HEK293T (cell line): ENCODE measurements at regions not wholly inside any gene's neighbourhood (a gene's known extent, or its start where the extent isn't known, plus 50 kb on each side); places are given as distances from the start of the nearest gene placed in this dataset.

Experiments
- CTCF ChIA-PET: fragments of 350-600 bp; formaldehyde crosslinking; extraction: SDS; loops from one replicate; lab custom pipeline; 2021; ENCODE audit warnings: antibody characterized with exemption, inconsistent platforms; lab: Yijun Ruan, JAX
- POLR2A ChIA-PET: fragments of 350-600 bp; formaldehyde crosslinking; extraction: SDS; loops from one replicate; lab custom pipeline; 2020; ENCODE audit warnings: antibody characterized with exemption, inconsistent platforms; lab: Yijun Ruan, JAX
- DNase-seq: peaks from one replicate; pipeline ENCODE4 v3.0.0; 2012; ENCODE audit warnings: mixed read lengths; ENCODE audit errors: extremely low spot score
- ARNT ChIP-seq: fragments of 450-650 bp; IDR thresholded peaks from 2 replicates; pipeline ENCODE4 v1.6.1; 2017; ENCODE audit warnings: mild to moderate bottlenecking
- BHLHE40 ChIP-seq: fragments of 450-650 bp; IDR thresholded peaks from 2 replicates; pipeline ENCODE4 v1.6.1; 2016; ENCODE audit warnings: mild to moderate bottlenecking, moderate library complexity, borderline replicate concordance
- CTBP1 ChIP-seq: fragments of 450-650 bp; IDR thresholded peaks from 2 replicates; pipeline ENCODE4 v1.6.1; 2016; ENCODE audit warnings: borderline replicate concordance
- ELF4 ChIP-seq: fragments of 450-650 bp; IDR thresholded peaks from 2 replicates; pipeline ENCODE4 v1.6.1; 2017; ENCODE audit warnings: antibody characterized with exemption
- FOXA1 ChIP-seq: fragments of 450-650 bp; IDR thresholded peaks from 2 replicates; pipeline ENCODE4 v1.6.1; 2016; ENCODE audit warnings: mild to moderate bottlenecking
- FOXK2 ChIP-seq: fragments of 450-650 bp; IDR thresholded peaks from 2 replicates; pipeline ENCODE4 v1.6.1; 2016; ENCODE audit warnings: mild to moderate bottlenecking
- FOXM1 ChIP-seq: fragments of 450-650 bp; IDR thresholded peaks from 2 replicates; pipeline ENCODE4 v1.6.1; 2017; ENCODE audit warnings: mild to moderate bottlenecking, borderline replicate concordance
- HDGF ChIP-seq: fragments of 450-650 bp; IDR thresholded peaks from 2 replicates; pipeline ENCODE4 v1.6.1; 2017; ENCODE audit warnings: antibody characterized with exemption, borderline replicate concordance
- L3MBTL2 ChIP-seq: fragments of 450-650 bp; conservative IDR thresholded peaks from 2 replicates; pipeline ENCODE4 v1.6.1; 2016; ENCODE audit warnings: mild to moderate bottlenecking
- LEF1 ChIP-seq: fragments of 450-650 bp; IDR thresholded peaks from 2 replicates; pipeline ENCODE4 v1.6.1; 2017; ENCODE audit warnings: mild to moderate bottlenecking, borderline replicate concordance
- NFRKB ChIP-seq: fragments of 450-650 bp; IDR thresholded peaks from 2 replicates; pipeline ENCODE4 v1.6.1; 2016; ENCODE audit warnings: mild to moderate bottlenecking, moderate library complexity
- SP1 ChIP-seq: fragments of 450-650 bp; IDR thresholded peaks from 2 replicates; pipeline ENCODE4 v1.6.1; 2017
- SUZ12 ChIP-seq: fragments of 450-650 bp; IDR thresholded peaks from 2 replicates; pipeline ENCODE4 v1.6.1; 2016; ENCODE audit warnings: mild to moderate bottlenecking
- TARDBP ChIP-seq: fragments of 450-650 bp; IDR thresholded peaks from 2 replicates; pipeline ENCODE4 v1.6.1; 2016
- ZNF384 ChIP-seq: fragments of 450-650 bp; IDR thresholded peaks from 2 replicates; pipeline ENCODE4 v1.6.1; 2016
- TF ChIP-seq, protein P1 (sequence below): fragments of 450-650 bp; IDR thresholded peaks from 2 replicates; pipeline ENCODE4 v1.6.1; 2016

DNA sequence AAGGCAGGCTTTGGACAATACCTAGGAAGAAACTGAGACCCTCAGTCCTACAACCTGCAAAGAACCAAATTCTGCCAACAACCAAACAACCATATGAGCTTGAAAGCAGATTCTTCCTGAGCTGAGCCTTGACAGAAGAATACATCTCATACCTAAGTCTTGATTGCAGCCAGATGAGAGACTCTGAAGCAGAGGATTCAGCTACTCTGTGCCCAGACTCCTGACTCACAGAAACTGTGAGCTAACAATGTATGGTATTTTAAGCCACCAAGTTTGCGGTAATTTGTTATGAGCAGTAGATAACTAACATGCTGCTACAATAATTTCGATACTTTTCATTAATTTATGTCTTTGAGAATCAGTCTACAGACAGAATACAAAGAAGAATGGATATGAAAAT lies 325.1 kb upstream of the CBLB start:
- CTCF ChIA-PET: no interaction called here
- DNase-seq: no peak
- TF ChIP-seq ZNF384: no peak
- TF ChIP-seq HDGF: no peak
- TF ChIP-seq FOXK2: no peak
- TF ChIP-seq CTBP1: no peak
- no peak for TF ChIP-seq L3MBTL2
- TF ChIP-seq SP1: no peak
- no peak for TF ChIP-seq SUZ12
- TF ChIP-seq BHLHE40: no peak
- TF ChIP-seq, protein P1, sequence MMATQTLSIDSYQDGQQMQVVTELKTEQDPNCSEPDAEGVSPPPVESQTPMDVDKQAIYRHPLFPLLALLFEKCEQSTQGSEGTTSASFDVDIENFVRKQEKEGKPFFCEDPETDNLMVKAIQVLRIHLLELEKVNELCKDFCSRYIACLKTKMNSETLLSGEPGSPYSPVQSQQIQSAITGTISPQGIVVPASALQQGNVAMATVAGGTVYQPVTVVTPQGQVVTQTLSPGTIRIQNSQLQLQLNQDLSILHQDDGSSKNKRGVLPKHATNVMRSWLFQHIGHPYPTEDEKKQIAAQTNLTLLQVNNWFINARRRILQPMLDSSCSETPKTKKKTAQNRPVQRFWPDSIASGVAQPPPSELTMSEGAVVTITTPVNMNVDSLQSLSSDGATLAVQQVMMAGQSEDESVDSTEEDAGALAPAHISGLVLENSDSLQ: no peak
- no peak for TF ChIP-seq TARDBP
- no peak for TF ChIP-seq ARNT
- no peak for TF ChIP-seq FOXA1
- no peak for TF ChIP-seq LEF1
- TF ChIP-seq FOXM1: no peak
- TF ChIP-seq ELF4: no peak
- no peak for TF ChIP-seq NFRKB
- POLR2A ChIA-PET: no interaction called here

- DNase-seq: no peak
- POLR2A ChIA-PET: no interaction called here
- no peak for TF ChIP-seq SP1
- TF ChIP-seq, protein P1: no peak
- TF ChIP-seq FOXK2: no peak
- no peak for TF ChIP-seq TARDBP
- no peak for TF ChIP-seq L3MBTL2
- TF ChIP-seq HDGF: no peak
- no peak for TF ChIP-seq FOXM1
- TF ChIP-seq ARNT: no peak
- no peak for TF ChIP-seq FOXA1
- CTCF ChIA-PET: no interaction called here
Observed at GRCh38 chr3:106194726-106195125, 325.9 kb upstream of the CBLB start.

DNA sequence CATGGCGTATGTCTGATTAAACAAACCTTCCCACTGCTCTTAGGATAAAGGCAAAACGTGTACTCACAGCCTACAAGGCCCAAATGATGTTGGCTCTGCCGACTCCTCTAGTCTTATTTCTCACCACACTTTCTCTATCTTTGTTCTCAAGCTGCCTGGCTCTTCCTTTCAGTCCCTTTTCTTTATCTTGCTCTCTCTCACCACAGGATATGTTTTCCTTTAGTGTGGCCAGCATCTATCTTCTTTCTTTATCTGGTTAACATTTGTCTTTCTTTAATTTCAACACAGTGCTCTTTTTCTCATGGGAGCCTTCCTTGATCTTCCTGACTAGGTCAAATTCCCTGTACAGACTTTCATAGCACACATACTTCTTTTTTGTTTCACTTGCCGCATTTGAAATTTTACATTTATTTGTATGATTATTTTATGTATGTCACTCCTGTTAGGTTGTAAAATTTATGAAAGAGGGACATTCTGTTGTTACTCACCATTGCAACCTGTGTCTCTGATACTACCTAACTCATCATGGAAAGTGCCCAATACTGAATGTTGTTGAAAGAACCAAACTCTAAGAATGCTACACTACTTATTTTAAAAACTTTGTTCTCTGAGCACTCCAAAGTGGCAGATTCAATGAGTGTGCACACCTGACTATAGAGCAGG lies 328.9 kb upstream of the CBLB start:
- ChIA-PET CTCF (no interaction called here), POLR2A (no interaction called here)
- DNase-seq: no peak
- TF ChIP-seq ELF4 (no peak), NFRKB (no peak), ZNF384 (no peak), HDGF (no peak), BHLHE40 (no peak), FOXM1 (no peak), SP1 (no peak), CTBP1 (no peak), SUZ12 (no peak), L3MBTL2 (no peak), FOXA1 (no peak), FOXK2 (no peak), LEF1 (no peak), TARDBP (no peak), ARNT (no peak)
- TF ChIP-seq, protein P1: no peak

DNA sequence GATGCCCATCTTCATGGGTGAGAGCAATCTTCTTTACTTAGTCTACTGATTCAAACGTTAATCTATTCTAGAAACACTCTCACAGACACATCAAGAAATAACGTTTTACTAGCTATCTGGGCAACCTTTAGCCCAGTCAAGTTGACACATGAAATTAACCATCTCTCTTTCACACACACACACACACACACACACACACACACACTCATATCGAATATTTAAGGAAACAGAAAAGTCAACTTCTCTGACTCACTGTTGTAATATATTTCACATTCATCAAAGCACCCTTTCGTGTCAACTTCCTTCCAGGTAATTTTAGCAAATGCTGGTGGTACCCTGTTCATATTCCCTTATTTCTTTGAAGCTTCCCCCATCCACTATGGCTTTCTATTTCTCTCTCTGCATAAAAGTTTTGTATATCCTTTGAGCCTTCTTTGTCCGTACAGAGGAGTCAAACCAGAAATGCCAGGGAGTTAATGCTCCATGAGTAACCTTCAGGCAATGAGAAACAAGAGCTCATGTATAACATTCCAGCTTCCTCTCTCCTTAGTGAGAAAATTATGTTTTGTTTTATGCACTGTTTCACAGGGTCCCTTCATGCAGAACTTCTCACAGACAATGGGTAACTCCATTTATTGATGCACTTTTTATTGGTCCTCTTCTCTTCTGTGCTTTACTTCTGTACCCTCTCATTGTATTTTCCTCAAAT lies 335.5 kb upstream of the CBLB start:
- TF ChIP-seq FOXA1 (no peak), FOXK2 (no peak), SP1 (no peak), TARDBP (no peak), ARNT (no peak), LEF1 (no peak), BHLHE40 (no peak), CTBP1 (no peak), FOXM1 (no peak), HDGF (no peak), L3MBTL2 (no peak), SUZ12 (no peak), ZNF384 (no peak), NFRKB (no peak), ELF4 (no peak)
- TF ChIP-seq, protein P1: no peak
- no peak for DNase-seq
- POLR2A ChIA-PET: no interaction called here
- CTCF ChIA-PET: no interaction called here

GRCh38 chr3:106206146-106206545 lies 337.3 kb upstream of the CBLB start:
- POLR2A ChIA-PET: no interaction called here
- TF ChIP-seq BHLHE40 (no peak), FOXM1 (no peak), TARDBP (no peak), ZNF384 (no peak), FOXA1 (no peak), HDGF (no peak), NFRKB (no peak), L3MBTL2 (no peak), CTBP1 (no peak), ELF4 (no peak)
- TF ChIP-seq, protein P1: no peak
- CTCF ChIA-PET: no interaction called here
- no peak for DNase-seq
